Tibial artery (tissue), 4 donors: ENCODE measurements at regions not wholly inside any gene's neighbourhood (a gene's known extent, or its start where the extent isn't known, plus 50 kb on each side); places are given as distances from the start of the nearest gene placed in this dataset.

ENCODE experiments used
- DNase-seq, 2 donors: peaks; one replicate each; pipeline ENCODE4 v3.0.0-alpha.2; 2019
- H3K27ac ChIP-seq, 2 donors: fragments of 200-600 bp; sonication (generic) in 1 of 2; 1 replicate in 1 of 2; 2 replicates in 1 of 2; pipeline ENCODE4 v1.5.1; 2018 to 2019; ENCODE audit warnings: mild to moderate bottlenecking in 1 of 2
- H3K27me3 ChIP-seq, 2 donors: fragments of 200-600 bp; sonication (generic) in 1 of 2; one replicate each; pipeline versions ENCODE4 v1.5.1 to v1.6.0; 2016 to 2019
- H3K36me3 ChIP-seq, 3 donors: fragments of 200-600 bp; sonication (generic) in 2 of 3; one replicate each; pipeline ENCODE4 v1.5.1; 2016 to 2019; ENCODE audit warnings: mild to moderate bottlenecking in 2 of 3
- H3K4me1 ChIP-seq, 4 donors: fragments of 200-600 bp; sonication (generic) in 2 of 4; 1 replicate in 3 of 4; 2 replicates in 1 of 4; pipeline ENCODE4 v1.5.1; 2016 to 2019
- H3K4me3 ChIP-seq, 2 donors: fragments of 200-600 bp; sonication (generic) in 1 of 2; 1 replicate in 1 of 2; 2 replicates in 1 of 2; pipeline ENCODE4 v1.5.1; 2018 to 2019; ENCODE audit warnings: mild to moderate bottlenecking in 2 of 2
- H3K9me3 ChIP-seq, 3 donors: fragments of 200-600 bp; sonication (generic) in 1 of 3; one replicate each; pipeline ENCODE4 v1.5.1; 2016 to 2019
- intact Hi-C: fragments of 100-400 bp; cut with DNase I; formaldehyde crosslinking; loops from one replicate; pipeline ENCODE4 v1.15.0; 2023; ENCODE audit warnings: low total_unique reads
- TF ChIP-seq, protein P1 (sequence below), 2 experiments: fragments of 200-600 bp in 1 of 2; fragments of 450-650 bp in 1 of 2; IDR thresholded peaks; one replicate each; pipeline ENCODE4 v1.5.1; 2017 to 2019; ENCODE audit warnings: antibody characterized with exemption in 2 of 2, mild to moderate bottlenecking in 1 of 2, moderate library complexity in 1 of 2

DNA sequence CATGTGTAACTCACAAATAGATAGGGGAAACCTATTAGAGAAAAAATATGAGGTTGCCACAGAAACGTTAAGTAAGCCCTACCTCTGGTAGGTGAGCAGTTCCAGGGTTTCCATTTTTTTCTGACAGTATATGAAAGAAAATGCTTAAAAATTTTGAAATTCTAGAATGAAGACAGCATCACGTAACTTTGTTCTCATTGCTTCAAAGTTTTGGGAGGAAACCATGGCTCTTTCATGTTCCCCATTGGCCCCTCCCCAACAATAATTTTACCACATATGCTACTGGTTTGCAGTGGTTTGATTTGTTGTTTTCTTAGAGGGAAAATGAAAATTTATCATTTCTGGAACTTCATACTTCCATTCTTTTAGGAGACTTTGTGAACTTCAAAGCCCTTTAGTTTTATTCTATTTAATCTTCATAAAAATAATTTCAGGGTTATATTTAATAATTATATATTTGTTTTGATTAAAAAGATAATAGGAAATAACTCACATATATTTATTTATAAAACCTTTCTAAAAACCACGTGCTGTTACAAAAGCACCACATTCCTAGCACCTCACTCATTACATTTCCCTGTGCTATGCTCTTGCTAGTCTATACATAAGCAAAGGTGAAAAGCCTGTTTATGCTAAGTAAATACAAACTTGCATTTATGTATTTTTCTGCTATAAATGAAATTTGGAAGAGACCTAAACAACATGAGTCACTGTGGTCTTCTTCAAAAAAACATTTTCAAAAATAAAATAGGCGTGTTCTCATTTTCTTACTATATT, 113.4 kb downstream of the CASP12 start:
- Histone ChIP-seq H3K9me3 (no peaks in the 10 kb centered on the region), H3K27ac (no peak overlapping the region), H3K36me3 (no peaks in the 10 kb centered on the region), H3K4me3 (no peak overlapping the region), H3K27me3 (no peaks in the 10 kb centered on the region), H3K4me1 (no peaks in the 10 kb centered on the region)
- TF ChIP-seq, protein P1, sequence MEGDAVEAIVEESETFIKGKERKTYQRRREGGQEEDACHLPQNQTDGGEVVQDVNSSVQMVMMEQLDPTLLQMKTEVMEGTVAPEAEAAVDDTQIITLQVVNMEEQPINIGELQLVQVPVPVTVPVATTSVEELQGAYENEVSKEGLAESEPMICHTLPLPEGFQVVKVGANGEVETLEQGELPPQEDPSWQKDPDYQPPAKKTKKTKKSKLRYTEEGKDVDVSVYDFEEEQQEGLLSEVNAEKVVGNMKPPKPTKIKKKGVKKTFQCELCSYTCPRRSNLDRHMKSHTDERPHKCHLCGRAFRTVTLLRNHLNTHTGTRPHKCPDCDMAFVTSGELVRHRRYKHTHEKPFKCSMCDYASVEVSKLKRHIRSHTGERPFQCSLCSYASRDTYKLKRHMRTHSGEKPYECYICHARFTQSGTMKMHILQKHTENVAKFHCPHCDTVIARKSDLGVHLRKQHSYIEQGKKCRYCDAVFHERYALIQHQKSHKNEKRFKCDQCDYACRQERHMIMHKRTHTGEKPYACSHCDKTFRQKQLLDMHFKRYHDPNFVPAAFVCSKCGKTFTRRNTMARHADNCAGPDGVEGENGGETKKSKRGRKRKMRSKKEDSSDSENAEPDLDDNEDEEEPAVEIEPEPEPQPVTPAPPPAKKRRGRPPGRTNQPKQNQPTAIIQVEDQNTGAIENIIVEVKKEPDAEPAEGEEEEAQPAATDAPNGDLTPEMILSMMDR (IDR thresholded peaks at IDR 0.05) = no peak
- DNase-seq = no peak
- intact Hi-C loops = no loop called here

DNA sequence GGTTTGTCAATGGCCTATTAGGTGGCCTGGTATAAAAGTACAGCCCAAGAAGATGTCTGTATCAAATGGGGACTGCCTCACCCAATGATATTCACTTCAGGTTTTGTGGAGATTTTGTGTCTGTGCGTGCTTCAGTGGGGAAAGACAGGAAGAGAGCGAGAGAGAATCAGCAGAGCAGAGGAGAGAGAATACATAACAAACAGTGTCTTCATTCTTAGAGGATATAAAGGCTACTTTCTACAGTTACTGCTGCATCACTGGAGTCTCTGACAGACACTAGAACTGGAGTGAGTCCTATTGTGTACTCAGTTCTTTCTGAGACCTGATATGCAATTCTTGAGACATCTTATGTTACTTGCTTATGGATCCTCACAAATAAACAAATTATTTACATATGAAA, 115.0 kb downstream of the CASP12 start:
- intact Hi-C loops = no loop called here
- H3K9me3 ChIP-seq = no peaks in the 10 kb centered on the region
- no peak overlapping the region for H3K27ac ChIP-seq
- H3K36me3 ChIP-seq = no peaks in the 10 kb centered on the region
- no peak for DNase-seq
- H3K4me3 ChIP-seq = no peak overlapping the region
- TF ChIP-seq, protein P1 (IDR thresholded peaks at IDR 0.05) = no peak
- H3K27me3 ChIP-seq = no peaks in the 10 kb centered on the region
- H3K4me1 ChIP-seq = no peaks in the 10 kb centered on the region

- intact Hi-C loops = no loop called here
- no peak for DNase-seq
These were observed 115.9 kb downstream of the CASP12 start for GRCh38 chr11:104782377-104782754.

GRCh38 chr11:104781719-104782376, 116.4 kb downstream of the CASP12 start:
- H3K36me3 ChIP-seq = no peaks in the 10 kb centered on the region
- no peak overlapping the region for H3K27ac ChIP-seq
- H3K9me3 ChIP-seq = no peaks in the 10 kb centered on the region
- TF ChIP-seq, protein P1 (IDR thresholded peaks at IDR 0.05) = no peak
- no peaks in the 10 kb centered on the region for H3K4me1 ChIP-seq
- no peak for DNase-seq
- no peaks in the 10 kb centered on the region for H3K27me3 ChIP-seq
- intact Hi-C loops = no loop called here
- H3K4me3 ChIP-seq = no peak overlapping the region

More at GRCh38 chr11:104782377-104782754, 115.9 kb downstream of the CASP12 start:
- Histone ChIP-seq H3K9me3 (no peaks in the 10 kb centered on the region), H3K36me3 (no peaks in the 10 kb centered on the region), H3K27ac (no peak overlapping the region), H3K4me1 (no peaks in the 10 kb centered on the region), H3K4me3 (no peak overlapping the region), H3K27me3 (no peaks in the 10 kb centered on the region)
- TF ChIP-seq, protein P1 (IDR thresholded peaks at IDR 0.05) = no peak

DNA sequence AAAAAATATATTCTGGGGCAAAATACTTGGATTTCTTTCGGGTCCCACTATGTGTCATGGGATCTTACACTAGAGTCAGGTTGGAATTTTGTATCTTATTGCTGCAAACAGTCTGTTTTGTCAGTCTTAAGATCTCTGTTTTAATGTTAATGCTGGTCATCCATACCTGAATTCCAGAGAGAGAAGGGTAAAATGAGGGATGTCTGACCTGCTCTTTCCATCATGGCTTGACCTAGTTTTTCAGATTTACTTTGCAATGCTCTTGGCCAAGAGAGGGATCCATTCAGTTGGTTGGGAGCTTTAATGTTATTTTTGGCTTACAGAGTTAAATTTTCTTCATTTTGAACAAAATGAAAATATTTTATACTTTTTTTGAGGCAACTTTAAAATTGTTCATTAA, 117.2 kb downstream of the CASP12 start:
- H3K27ac ChIP-seq = no peak overlapping the region
- TF ChIP-seq, protein P1 (IDR thresholded peaks at IDR 0.05) = no peak
- DNase-seq = no peak

More for the DNA sequence above, 117.2 kb downstream of the CASP12 start:
- Histone ChIP-seq H3K4me3 (no peak overlapping the region), H3K36me3 (no peaks in the 10 kb centered on the region), H3K27me3 (no peaks in the 10 kb centered on the region), H3K9me3 (no peaks in the 10 kb centered on the region), H3K4me1 (no peaks in the 10 kb centered on the region)
- intact Hi-C loops = no loop called here
